ENCODE measurements at regions not wholly inside any gene's neighbourhood (a gene's known extent, or its start where the extent isn't known, plus 50 kb on each side); places are given as distances from the start of the nearest gene placed in this dataset.

DNA sequence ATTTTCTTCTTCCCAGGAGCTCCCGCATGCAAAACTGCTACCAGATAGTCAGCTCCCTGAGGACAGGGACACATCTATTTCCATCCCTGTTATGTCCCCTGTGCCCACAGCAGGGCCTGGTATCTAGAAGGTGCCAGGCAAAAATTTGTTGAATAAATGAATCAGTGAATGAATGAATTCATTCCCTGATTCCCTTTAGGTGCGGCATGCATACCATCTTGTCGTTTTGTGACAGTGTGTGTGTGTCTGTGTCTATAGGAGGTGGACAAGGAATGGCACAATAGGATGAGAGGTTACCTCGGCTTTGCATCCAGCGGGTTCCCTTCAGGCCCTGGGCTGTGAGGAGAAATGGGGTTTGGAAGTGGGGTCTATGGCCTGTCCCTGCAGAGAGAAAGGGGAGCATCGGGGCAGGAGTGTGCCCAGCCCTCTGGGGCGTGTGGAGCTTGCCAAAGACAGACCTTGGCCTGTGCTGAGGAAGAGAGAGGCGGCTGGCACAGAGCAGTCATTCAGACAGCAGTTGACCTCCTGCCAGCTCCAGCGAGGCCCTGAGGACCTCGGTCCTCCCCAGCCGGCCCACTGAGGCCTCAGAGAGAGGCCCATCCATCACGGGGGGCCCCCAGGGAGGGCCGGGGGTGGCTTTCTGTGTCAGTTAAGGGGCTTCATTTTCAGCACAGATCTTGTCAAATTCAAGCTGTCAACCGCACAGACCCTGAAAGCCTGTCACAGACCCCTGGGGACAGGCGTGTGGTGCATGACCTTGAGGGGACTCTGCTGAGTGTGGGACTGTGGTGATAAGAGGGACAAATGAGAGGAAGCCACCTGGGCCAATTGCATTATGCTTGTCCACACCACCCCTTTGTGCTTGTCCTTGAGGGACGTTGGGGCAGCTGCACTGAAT is 125.9 kb upstream of the CXCR4 start:
- Mint-ChIP-seq H3K4me1 (ENCODE audit: unreplicated experiment) (peaks cover 5% of the 10 kb centered on the region), H3K9me3 (ENCODE audit: unreplicated experiment) (no peaks in the 10 kb centered on the region), H3K27ac (ENCODE audit: unreplicated experiment) (no peak overlapping the region), H3K27me3 (ENCODE audit: unreplicated experiment) (peaks cover 3% of the 10 kb centered on the region), H3K36me3 (ENCODE audit: low read depth, unreplicated experiment) (no peaks in the 10 kb centered on the region), H3K4me3 (ENCODE audit: unreplicated experiment) (no peak overlapping the region)
- TF ChIP-seq, protein P1, sequence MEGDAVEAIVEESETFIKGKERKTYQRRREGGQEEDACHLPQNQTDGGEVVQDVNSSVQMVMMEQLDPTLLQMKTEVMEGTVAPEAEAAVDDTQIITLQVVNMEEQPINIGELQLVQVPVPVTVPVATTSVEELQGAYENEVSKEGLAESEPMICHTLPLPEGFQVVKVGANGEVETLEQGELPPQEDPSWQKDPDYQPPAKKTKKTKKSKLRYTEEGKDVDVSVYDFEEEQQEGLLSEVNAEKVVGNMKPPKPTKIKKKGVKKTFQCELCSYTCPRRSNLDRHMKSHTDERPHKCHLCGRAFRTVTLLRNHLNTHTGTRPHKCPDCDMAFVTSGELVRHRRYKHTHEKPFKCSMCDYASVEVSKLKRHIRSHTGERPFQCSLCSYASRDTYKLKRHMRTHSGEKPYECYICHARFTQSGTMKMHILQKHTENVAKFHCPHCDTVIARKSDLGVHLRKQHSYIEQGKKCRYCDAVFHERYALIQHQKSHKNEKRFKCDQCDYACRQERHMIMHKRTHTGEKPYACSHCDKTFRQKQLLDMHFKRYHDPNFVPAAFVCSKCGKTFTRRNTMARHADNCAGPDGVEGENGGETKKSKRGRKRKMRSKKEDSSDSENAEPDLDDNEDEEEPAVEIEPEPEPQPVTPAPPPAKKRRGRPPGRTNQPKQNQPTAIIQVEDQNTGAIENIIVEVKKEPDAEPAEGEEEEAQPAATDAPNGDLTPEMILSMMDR (IDR thresholded peaks at IDR 0.05; ENCODE audit: unreplicated experiment), result no peak
- DNase-seq (ENCODE audit: low spot score), result no peak

DNA sequence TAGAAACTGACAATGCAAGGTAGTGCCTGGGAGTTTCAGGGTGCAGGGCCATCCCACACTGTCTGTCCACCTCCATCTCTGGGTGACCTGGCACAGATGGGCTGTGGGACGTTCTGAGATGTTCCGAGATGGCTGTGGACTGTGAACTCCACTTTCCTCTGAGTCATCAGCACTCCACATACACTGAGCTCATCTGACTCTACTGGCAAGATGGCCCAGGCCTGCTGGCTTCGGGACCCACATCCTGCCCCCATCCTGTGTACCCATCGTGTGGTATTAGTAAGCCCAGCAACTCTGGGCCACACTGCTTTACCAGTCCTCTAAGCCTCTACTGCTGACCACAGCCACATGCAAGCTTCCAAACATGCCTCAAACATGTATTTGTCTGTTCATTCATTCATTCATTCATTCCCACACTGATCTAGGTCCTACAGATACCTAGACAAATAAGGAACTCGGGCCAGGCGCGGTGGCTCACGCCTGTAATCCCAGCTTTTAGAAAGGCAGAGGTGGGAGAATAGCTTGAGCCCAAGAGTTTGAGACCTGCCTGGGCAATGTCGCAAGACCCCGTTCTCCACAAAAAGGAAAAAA is 124.8 kb upstream of the CXCR4 start:
- Mint-ChIP-seq H3K27me3 (ENCODE audit: unreplicated experiment) (peaks cover 3% of the 10 kb centered on the region), H3K4me1 (ENCODE audit: unreplicated experiment) (peaks cover 12% of the 10 kb centered on the region), H3K27ac (ENCODE audit: unreplicated experiment) (no peak overlapping the region), H3K4me3 (ENCODE audit: unreplicated experiment) (no peak overlapping the region), H3K36me3 (ENCODE audit: low read depth, unreplicated experiment) (no peaks in the 10 kb centered on the region), H3K9me3 (ENCODE audit: unreplicated experiment) (no peaks in the 10 kb centered on the region)
- no peak for DNase-seq (ENCODE audit: low spot score)
- TF ChIP-seq, protein P1 (IDR thresholded peaks at IDR 0.05; ENCODE audit: unreplicated experiment), result no peak

DNA sequence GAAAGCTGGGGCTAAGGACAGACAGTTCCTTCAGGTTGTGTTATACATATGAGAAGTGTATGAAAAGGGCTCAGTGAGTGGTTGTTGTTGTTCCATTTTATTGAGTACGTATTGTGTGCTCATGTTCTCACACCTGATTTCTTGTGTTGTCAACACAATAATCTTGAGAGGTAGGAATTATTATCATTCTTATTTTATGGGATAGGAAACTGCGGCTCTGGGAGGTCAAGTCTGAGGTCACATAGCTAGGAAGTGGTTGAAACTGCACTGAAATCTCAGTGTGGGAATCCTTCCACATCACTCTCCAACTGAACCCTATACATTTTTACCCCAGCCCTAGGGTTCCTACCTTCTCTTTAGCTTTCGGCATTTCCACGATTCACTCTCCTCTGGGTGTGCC is 124.2 kb upstream of the CXCR4 start:
- Mint-ChIP-seq H3K4me3 (ENCODE audit: unreplicated experiment) (no peak overlapping the region), H3K27me3 (ENCODE audit: unreplicated experiment) (peaks cover 3% of the 10 kb centered on the region), H3K36me3 (ENCODE audit: low read depth, unreplicated experiment) (no peaks in the 10 kb centered on the region), H3K4me1 (ENCODE audit: unreplicated experiment) (peaks cover 14% of the 10 kb centered on the region), H3K9me3 (ENCODE audit: unreplicated experiment) (no peaks in the 10 kb centered on the region), H3K27ac (ENCODE audit: unreplicated experiment) (no peak overlapping the region)
- TF ChIP-seq, protein P1 (IDR thresholded peaks at IDR 0.05; ENCODE audit: unreplicated experiment), result no peak
- DNase-seq (ENCODE audit: low spot score), result no peak

DNA sequence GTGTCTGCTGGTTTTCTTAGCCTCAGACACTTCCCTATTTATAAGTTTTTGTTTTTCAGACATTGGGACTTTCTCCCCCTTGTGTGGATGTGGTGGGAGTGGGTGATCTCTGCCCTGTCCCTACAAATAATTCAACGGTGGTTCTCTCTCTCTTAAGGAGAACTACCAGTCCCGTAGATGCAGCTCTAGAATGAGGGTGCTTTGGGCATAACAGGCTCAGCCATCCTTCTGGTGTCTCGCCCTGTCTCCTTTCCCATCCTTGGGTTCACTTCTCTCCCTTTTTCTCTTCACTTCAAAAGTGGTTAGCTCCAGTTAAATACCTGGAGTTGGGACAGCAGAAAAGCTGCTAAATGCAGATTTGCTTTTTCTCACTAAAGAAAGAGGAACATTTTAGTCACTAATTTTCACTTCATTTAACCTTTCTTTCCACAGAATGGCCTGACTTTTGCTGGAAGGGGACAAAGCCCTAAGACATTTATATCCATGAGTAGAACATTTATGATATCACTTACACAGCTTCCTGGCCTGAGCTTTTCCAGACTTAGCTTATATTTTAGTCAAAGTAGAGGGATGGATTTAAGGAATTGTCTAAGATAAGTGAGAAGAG is 121.2 kb upstream of the CXCR4 start:
- Mint-ChIP-seq H3K4me3 (ENCODE audit: unreplicated experiment) (no peak overlapping the region), H3K27ac (ENCODE audit: unreplicated experiment) (no peak overlapping the region), H3K36me3 (ENCODE audit: low read depth, unreplicated experiment) (no peaks in the 10 kb centered on the region), H3K9me3 (ENCODE audit: unreplicated experiment) (no peaks in the 10 kb centered on the region), H3K4me1 (ENCODE audit: unreplicated experiment) (peaks cover 26% of the 10 kb centered on the region), H3K27me3 (ENCODE audit: unreplicated experiment) (peaks cover 3% of the 10 kb centered on the region)
- no peak for DNase-seq (ENCODE audit: low spot score)
- TF ChIP-seq, protein P1 (IDR thresholded peaks at IDR 0.05; ENCODE audit: unreplicated experiment), result no peak

Measured in endothelial cell (in vitro differentiated cells).